AG10803 (cell line): ENCODE measurements at regions not wholly inside any gene's neighbourhood (a gene's known extent, or its start where the extent isn't known, plus 50 kb on each side); places are given as distances from the start of the nearest gene placed in this dataset.

ENCODE experiments used
- DNase-seq: peaks from one replicate; pipeline ENCODE4 v3.0.0; 2010; ENCODE audit warnings: low read depth
- H3K4me3 ChIP-seq: 2 replicates; pipeline ENCODE4 v1.5.1; 2011; ENCODE audit warnings: mild to moderate bottlenecking, low read length, control low read depth
- TF ChIP-seq, protein P1 (sequence below): conservative IDR thresholded peaks from 2 replicates; pipeline ENCODE4 v1.5.1; 2011; ENCODE audit warnings: mild to moderate bottlenecking, low read length, control low read depth, inconsistent platforms

DNA sequence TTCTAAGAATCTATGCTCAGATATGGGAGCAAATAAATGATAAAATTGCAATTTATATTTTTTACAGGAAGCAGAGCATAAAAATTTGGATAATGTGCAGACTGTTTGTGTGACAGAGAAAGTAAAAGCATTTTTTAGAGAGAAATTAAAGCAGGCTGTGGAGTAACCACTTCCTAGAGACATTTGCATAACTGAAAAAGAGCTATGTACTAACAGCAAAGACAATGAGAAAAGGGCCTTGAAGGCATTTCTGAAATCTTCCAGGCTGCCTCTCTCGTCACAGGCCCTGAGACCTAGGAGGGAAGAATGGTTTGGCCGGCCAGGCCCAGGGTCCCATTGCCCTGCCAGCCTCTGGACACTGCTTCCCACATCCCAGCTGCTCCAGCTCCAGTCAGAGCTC, 247.2 kb downstream of the ALX1 start:
- no peak for DNase-seq
- no peak overlapping the region for H3K4me3 ChIP-seq
- TF ChIP-seq, protein P1, sequence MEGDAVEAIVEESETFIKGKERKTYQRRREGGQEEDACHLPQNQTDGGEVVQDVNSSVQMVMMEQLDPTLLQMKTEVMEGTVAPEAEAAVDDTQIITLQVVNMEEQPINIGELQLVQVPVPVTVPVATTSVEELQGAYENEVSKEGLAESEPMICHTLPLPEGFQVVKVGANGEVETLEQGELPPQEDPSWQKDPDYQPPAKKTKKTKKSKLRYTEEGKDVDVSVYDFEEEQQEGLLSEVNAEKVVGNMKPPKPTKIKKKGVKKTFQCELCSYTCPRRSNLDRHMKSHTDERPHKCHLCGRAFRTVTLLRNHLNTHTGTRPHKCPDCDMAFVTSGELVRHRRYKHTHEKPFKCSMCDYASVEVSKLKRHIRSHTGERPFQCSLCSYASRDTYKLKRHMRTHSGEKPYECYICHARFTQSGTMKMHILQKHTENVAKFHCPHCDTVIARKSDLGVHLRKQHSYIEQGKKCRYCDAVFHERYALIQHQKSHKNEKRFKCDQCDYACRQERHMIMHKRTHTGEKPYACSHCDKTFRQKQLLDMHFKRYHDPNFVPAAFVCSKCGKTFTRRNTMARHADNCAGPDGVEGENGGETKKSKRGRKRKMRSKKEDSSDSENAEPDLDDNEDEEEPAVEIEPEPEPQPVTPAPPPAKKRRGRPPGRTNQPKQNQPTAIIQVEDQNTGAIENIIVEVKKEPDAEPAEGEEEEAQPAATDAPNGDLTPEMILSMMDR, result no peak

DNA sequence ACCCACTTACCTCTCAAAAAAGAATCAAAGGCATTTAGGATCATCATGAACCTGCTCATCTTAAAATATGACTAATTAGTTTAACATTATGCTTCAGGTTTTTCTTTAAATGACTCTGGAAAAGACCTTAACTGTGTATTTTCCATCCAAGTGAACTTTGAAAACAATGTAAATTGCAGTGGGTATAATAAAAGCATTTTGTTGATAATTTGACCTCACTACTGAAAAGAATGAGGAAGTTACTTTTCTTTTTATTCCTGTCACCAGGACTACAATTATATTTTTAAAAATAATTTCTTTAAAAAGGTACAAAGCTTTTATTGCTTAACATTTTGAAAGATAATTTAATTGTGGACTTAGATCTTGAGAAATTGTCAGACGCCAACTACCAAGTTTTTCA, 249.9 kb downstream of the ALX1 start:
- TF ChIP-seq, protein P1, result no peak
- no peak overlapping the region for H3K4me3 ChIP-seq
- no peak for DNase-seq

DNA sequence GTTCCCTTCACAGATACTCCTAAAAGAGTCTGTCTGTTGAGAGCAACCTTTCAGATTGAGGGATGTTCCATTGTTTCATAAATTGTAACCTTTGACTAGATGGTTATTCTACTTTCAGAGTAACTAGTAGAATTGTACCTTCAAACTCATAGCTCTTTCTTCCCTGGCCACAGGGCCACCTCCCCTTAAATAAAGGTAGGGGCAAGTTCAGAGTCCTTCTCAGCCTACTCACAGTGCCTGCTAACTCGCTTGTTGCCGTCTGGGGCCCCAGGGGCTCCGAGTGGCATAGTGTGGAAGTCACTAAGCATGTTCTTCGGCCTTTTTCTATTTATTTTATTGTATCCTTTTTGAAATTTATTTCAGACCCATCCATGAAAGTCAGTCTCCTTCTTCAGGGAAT, 250.4 kb downstream of the ALX1 start:
- TF ChIP-seq, protein P1, result no peak
- no peak for DNase-seq
- H3K4me3 ChIP-seq, result no peak overlapping the region

DNA sequence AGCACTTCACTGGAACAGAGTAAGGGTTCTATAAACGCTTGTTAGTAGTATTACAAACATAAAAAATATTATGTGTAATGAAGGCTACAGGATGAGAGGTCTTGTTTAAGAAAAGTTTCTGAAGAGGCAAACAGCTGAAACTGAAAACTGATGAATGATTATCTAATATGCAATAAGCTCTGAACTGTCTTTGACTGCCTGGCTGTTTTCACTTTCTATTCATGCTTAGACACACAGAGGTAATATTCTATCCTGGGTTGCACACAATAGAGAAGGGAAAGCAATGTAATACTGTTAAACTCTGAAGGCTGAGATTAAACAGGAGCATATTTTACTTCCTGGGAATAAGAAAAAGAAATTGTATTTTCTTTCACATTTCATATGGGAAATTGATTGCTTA, 251.3 kb downstream of the ALX1 start:
- TF ChIP-seq, protein P1, result no peak
- DNase-seq, result no peak
- H3K4me3 ChIP-seq, result no peak overlapping the region

DNA sequence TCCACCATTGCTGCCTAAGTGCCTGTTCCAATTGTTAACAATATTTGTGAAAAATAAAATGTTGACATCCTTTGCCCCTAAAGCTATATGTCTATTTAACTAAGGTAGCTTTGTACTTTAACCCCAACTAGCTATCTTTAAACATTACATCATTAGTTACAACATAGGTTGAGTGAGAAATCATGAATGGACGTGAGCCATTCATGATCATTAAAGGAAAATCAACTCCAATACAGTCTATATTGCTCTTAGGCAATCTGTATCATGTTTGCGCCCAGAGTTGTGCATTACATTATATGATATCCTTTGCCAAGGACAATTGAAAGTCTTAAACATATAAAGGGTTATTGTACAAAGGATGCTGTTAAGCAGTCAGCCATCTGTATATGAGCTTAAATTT, 269.6 kb downstream of the ALX1 start:
- no peak overlapping the region for H3K4me3 ChIP-seq
- no peak for DNase-seq
- TF ChIP-seq, protein P1, result no peak

DNA sequence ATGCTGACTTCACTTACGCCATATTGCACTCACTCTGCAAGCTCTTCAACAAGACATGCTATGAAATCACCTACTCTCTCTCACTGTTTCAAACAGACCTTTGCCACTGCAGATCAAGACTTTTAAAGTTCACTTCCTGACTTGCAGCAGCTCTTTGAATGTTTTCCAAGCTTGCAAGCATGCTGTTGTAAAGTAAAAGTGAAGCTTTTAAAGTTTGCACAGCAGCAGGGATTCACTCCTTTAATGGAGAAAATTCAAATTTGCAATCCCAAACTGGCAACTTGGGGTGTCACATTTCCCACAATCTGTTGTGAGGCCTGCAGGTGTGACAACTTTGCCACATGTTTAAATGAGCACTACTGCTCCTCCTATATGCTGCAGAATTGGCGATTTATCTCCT, 270.9 kb downstream of the ALX1 start:
- DNase-seq, result no peak

DNA sequence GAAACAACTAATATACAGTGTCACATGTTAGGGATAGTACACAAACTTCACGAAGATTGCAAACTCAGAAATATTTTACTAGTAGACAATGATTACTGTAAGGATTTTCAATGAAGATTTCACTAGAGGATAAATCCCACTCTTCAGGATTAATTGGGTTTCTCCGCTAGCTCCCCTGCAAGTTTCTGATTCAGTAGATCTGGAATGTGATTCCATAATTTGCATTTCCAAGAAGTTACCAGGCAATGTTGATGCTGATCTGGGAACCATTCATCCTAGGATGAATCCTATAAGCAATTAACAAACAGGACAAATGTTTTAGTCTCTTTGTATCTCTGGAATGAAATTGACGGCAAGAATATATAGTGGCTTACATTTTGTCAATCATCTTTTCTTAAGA, 272.4 kb downstream of the ALX1 start:
- TF ChIP-seq, protein P1, result no peak
- DNase-seq, result no peak
- no peak overlapping the region for H3K4me3 ChIP-seq

More for the DNA sequence above, 270.9 kb downstream of the ALX1 start:
- H3K4me3 ChIP-seq, result no peak overlapping the region
- TF ChIP-seq, protein P1, result no peak
